DMS 273 treated with DMSO at 0.1 percent for 48 hours (cell line): ENCODE measurements at regions not wholly inside any gene's neighbourhood (a gene's known extent, or its start where the extent isn't known, plus 50 kb on each side); places are given as distances from the start of the nearest gene placed in this dataset.
"Not testable (repeated sequence)": the region's sequence is repeated elsewhere in the genome, so short reads cannot be mapped to it uniquely, and the experiment has no call there.

ENCODE experiments used
- DNase-seq: peaks from one replicate; lab custom pipeline; 2025; lab: John Stamatoyannopoulos, UW

GRCh38 chr9:12997009-12997408, 222.2 kb downstream of the LURAP1L start:
- no peak for DNase-seq

GRCh38 chr9:13001989-13002580, 227.3 kb downstream of the LURAP1L start:
- DNase-seq, result no peak

- no peak for DNase-seq
Observed at GRCh38 chr9:13002740-13003139, 227.9 kb downstream of the LURAP1L start.

GRCh38 chr9:13009871-13010270, 235.1 kb downstream of the LURAP1L start:
- DNase-seq, result no peak

- DNase-seq, result no peak
Observed at GRCh38 chr9:13013991-13014883, 239.4 kb downstream of the LURAP1L start.

- no peak for DNase-seq
Observed at GRCh38 chr9:13017260-13017659, 242.4 kb downstream of the LURAP1L start.

- no peak for DNase-seq
Observed at GRCh38 chr9:13020146-13021040, 245.6 kb downstream of the LURAP1L start.

- no peak for DNase-seq
Observed at GRCh38 chr9:13022756-13023155, 247.9 kb downstream of the LURAP1L start.

GRCh38 chr9:13023498-13023897, 248.7 kb downstream of the LURAP1L start:
- no peak for DNase-seq

GRCh38 chr9:13026956-13027355, 252.1 kb downstream of the LURAP1L start:
- no peak for DNase-seq

- no peak for DNase-seq
Observed at GRCh38 chr9:13027879-13028278, 251.6 kb downstream of the MPDZ start.

GRCh38 chr9:13032585-13032984, 246.9 kb downstream of the MPDZ start:
- DNase-seq, result no peak

- peak; percentile 63 for DNase-seq
Observed at GRCh38 chr9:13033959-13034693, 245.4 kb downstream of the MPDZ start.

- no peak for DNase-seq
Observed at GRCh38 chr9:13034694-13035002, 244.8 kb downstream of the MPDZ start.

GRCh38 chr9:13035822-13036221, 243.7 kb downstream of the MPDZ start:
- DNase-seq, result no peak

- DNase-seq, result not testable (repeated sequence)
Observed at GRCh38 chr9:13037808-13038207, 241.7 kb downstream of the MPDZ start.

- DNase-seq, result peak; percentile 44
Observed at GRCh38 chr9:13047827-13048587, 231.5 kb downstream of the MPDZ start.

- DNase-seq, result no peak
Observed at GRCh38 chr9:13049223-13049622, 230.3 kb downstream of the MPDZ start.

GRCh38 chr9:13053504-13053903, 226.0 kb downstream of the MPDZ start:
- no peak for DNase-seq

- no peak for DNase-seq
Observed at GRCh38 chr9:13054389-13054788, 225.1 kb downstream of the MPDZ start.
